Left renal pelvis (tissue), 4 donors: ENCODE measurements at regions not wholly inside any gene's neighbourhood (a gene's known extent, or its start where the extent isn't known, plus 50 kb on each side); places are given as distances from the start of the nearest gene placed in this dataset.

Source experiments
- DNase-seq, 4 donors: peaks; one replicate each; pipeline ENCODE4 v3.0.0-alpha.2; 2013; ENCODE audit warnings: low read depth in 4 of 4, low spot score in 3 of 4

DNA sequence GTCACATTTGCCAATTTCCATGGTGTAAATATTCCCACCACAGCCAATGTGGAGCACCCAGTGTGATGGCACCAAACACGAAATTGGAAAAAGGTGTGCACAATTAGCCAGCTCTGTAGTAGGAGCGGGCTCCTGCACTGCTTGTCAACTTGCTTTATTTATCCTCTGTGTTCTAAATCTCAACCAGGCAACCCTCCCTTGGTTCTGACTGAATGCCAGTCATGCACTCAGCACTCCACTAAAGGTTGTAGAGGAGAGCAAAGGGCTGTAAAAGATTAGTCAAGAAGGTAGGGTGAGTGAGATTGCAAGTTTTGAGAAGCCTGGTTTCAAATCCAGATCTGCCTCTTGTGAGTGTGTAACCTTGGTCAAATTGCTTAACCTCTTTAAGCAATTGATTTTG is 71.5 kb upstream of the EGR2 start:
- DNase-seq, result no peak

DNA sequence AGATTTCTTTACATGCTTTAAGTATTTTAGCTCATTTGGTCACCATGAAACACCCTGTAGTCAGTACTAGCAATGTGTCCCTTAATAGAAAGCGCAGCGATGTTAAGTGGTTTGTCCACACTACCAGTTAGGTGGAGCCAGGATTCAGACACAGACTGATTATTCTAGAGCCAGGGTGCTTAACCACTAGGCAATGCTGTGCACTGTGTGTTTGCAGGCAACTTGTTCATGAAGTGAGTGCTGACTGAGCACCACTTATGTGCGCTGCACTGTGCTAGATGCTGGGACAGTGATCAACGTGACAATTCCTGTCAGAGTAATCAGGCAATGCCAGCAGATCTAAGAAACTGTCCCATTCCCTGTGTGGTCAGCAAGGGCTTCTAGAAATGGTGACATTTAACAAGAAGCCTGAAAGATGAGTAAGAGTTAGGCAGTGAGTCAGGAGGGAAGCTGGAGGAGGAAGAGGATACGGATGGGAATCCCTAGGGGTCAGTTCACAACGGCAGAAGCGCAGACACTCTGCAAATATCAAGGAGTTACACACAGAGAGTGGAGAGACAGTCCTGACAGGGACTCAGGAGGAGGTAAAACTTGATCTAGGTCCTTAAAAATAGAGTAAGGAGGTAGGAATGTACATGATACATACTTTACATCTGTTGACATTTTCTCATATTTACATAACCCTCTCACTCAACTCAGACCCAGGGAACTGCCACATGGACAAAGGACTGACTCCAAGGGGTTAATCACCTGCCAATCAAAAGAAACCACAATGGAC is 69.7 kb upstream of the EGR2 start:
- DNase-seq, result no peak

DNA sequence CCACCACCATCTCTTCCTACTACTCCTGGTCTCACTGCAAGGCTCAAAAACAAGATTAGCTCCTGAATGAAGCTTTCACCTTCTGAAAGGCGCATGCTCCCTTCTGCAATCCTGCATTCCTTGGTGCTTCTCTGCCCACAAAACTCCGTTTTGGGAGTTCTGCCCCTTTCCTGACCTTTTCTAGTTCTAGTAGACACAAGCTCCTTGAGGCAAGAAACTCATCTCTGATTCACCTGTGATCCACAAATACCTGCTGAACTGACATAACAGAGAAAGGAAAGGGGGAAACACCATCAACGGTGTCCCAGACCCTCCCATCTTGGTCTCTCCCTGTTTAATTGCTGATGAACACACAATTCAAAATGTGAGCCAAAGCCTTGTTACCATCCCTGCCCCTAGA is 64.0 kb upstream of the EGR2 start:
- no peak for DNase-seq

DNA sequence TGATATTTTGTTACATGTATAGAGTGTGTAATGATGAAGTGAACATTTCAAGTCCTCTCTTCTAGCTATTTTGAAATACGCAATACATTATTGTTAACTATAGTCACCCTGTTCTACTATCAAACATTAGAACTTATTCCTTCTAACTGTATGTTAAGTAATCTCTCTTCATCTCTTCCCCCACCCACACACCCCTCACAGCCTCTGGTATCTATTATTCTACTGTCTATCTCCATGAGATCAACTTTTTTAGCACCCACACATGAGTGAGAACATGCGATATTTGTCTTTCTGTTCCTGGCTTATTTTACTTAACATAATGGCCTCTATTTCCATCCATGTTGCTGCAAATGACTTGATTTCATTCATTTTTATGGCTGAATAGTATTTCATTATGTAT is 57.7 kb upstream of the EGR2 start:
- no peak for DNase-seq

DNA sequence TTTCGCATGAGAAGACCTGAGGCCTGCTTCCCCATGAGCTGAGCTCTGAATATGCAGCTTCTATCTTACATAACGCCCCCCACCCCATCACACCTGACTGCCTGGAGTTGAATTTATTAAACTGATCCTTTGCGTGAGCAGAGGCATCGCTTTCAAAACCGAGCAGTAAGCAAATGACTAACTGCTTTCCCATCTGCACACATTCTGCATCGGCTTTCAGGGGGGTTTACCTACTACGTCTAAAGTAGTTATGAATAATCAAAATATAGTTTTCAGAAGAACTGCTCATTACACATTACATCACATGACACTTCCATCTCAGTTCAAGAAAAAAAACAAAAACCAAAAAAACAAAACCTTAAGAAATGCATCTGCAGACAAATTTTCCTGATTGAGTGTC is 54.7 kb upstream of the EGR2 start:
- no peak for DNase-seq

DNA sequence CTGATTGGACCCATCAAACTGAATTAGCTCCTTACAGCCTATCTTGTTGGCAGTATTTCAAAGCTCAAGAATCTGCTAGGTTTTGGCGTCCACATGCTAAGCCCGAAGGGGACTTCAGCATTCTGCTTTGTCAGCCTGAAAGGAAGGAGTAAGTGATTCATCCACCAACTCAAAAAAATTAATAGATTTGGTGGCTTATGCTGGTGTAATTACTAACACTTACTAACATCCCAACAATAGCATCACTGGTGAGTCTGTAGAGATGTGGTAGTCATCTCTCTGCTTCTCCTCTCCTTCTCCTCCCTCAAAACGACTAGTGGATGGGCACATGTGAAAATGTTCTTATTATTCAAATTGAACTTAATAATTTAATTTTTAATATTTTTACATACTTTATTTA is 53.8 kb upstream of the EGR2 start:
- no peak for DNase-seq

DNA sequence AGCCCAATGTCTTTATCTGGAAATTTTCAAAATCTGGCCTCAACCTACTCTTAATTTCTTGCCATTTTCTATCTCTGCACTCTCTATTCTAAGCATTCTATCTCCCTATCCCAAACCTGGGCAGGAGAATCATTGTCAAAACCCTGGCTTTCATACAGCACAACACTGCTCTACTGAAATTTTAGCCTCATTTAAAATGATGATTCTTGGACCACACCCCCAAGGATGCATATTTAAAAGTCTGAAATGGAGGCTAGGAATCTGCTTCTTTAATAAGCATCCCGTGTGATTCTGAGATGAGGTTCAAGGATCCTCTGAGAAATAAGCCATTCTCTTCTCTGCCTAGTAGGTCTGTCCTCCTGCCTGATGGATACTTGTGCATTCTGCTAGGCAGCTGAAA is 50.8 kb upstream of the EGR2 start:
- no peak for DNase-seq

DNA sequence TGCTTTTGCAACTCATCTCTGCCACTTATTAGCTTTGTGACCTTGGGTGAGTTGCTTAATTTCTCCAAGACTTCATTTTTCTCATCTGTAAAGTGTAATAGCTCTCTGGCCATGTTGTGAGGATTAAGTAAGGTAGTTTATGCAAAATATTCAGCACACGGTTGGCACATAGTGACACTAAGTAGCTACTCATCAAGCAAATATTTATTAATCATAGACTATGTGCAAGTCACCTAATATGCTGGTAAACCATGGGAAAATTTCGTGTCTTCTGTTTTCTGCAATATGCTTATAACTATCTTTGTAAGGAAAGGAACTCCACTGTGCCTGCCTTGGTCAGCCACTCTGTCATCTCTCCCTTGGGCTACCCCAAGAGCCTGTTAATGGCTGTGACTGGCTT is 50.3 kb upstream of the EGR2 start:
- DNase-seq, result no peak
